Right lobe of liver (tissue), 6 donors: ENCODE measurements at regions not wholly inside any gene's neighbourhood (a gene's known extent, or its start where the extent isn't known, plus 50 kb on each side); places are given as distances from the start of the nearest gene placed in this dataset.

ENCODE experiments used
- ATAC-seq, 4 donors: fragments of 200-7000 bp; cut with Tn5 transposase; one replicate each; pipeline ENCODE4 v1.9.1; 2020; ENCODE audit warnings: mild to moderate bottlenecking in 4 of 4, moderate library complexity in 4 of 4
- DNase-seq, 3 donors: peaks; one replicate each; pipeline ENCODE4 v3.0.0-alpha.2; 2020
- H3K27ac ChIP-seq, 3 donors: fragments of 200-600 bp; one replicate each; pipeline ENCODE4 v1.8.0; 2022
- H3K27me3 ChIP-seq, 2 donors: fragments of 200-600 bp; one replicate each; pipeline ENCODE4 v1.8.0; 2022
- H3K36me3 ChIP-seq, 4 donors: fragments of 200-600 bp; sonication (generic) in 1 of 4; one replicate each; pipeline versions ENCODE4 v1.5.1 to v1.8.0; 2017 to 2022; ENCODE audit warnings: control low read depth in 1 of 4
- H3K4me1 ChIP-seq, 4 donors: fragments of 200-600 bp; sonication (generic) in 1 of 4; one replicate each; pipeline versions ENCODE4 v1.5.1 to v1.8.0; 2017 to 2022; ENCODE audit warnings: control low read depth in 1 of 4
- H3K4me3 ChIP-seq, 3 donors: fragments of 200-600 bp; one replicate each; pipeline ENCODE4 v1.8.0; 2022
- H3K9me3 ChIP-seq, 4 donors: fragments of 200-600 bp; sonication (generic) in 1 of 4; one replicate each; pipeline versions ENCODE4 v1.5.1 to v1.8.0; 2017 to 2022; ENCODE audit warnings: control low read depth in 1 of 4
- CTCF ChIP-seq, 4 donors: fragments of 200-600 bp in 3 of 4; fragments of 450-650 bp in 1 of 4; IDR thresholded peaks; one replicate each; pipeline versions ENCODE4 v1.5.1 to v1.8.0; 2016 to 2022; ENCODE audit warnings: antibody characterized with exemption in 4 of 4, mild to moderate bottlenecking in 2 of 4
- POLR2A ChIP-seq: fragments of 450-650 bp; IDR thresholded peaks from one replicate; pipeline ENCODE4 v1.6.1; 2017; ENCODE audit warnings: antibody characterized with exemption, mild to moderate bottlenecking
- WGBS: methylation state at CpG from one replicate; pipeline ENCODE4 v1.1.6; 2018; ENCODE audit warnings: low coverage, low lambda C conversion rate; ENCODE audit not compliant: insufficient coverage; ENCODE audit errors: missing lambda C conversion rate; 5-methylcytosine and 5-hydroxymethylcytosine counted together
- intact Hi-C, 2 donors: fragments of 100-400 bp; cut with DNase I; formaldehyde crosslinking; loops; one replicate each; pipeline versions ENCODE4 v1.11.2 to v1.14.1; 2022
- donor health status: DM: no; HTN: yes; CAD: no.
- donor health status: DM: no; HTN: no; CAD: no.
- donor health status: DM: no; HTN: no; CAD: no.
- donor health status: DM: no; HTN: yes; CAD: no.
- donor health status: DM: no; HTN: yes; CAD: no.

GRCh38 chr11:115963156-115963555, 458.9 kb upstream of the CADM1 start:
- H3K4me1 ChIP-seq, result peaks cover 0 to 11% (median 0%) of the 10 kb centered on the region in 4 donors
- H3K27ac ChIP-seq, result no peak overlapping the region
- WGBS, result 53% methylated on average over 6 of the region's 6 CpGs
- TF ChIP-seq POLR2A (no peak), CTCF (IDR thresholded peaks at IDR 0.05) (no peak)
- H3K9me3 ChIP-seq, result no peaks in the 10 kb centered on the region
- ATAC-seq (no peak), DNase-seq (no peak)
- intact Hi-C loops, result no loop called here
- no peak overlapping the region for H3K4me3 ChIP-seq
- no peaks in the 10 kb centered on the region for H3K27me3 ChIP-seq
- no peaks in the 10 kb centered on the region for H3K36me3 ChIP-seq

GRCh38 chr11:115961159-115962003, 457.2 kb upstream of the CADM1 start:
- no peak for DNase-seq
- 54% methylated on average over 6 of the region's 11 CpGs for WGBS
- Histone ChIP-seq H3K9me3 (no peaks in the 10 kb centered on the region), H3K36me3 (no peaks in the 10 kb centered on the region), H3K27ac (no peak overlapping the region), H3K27me3 (no peaks in the 10 kb centered on the region), H3K4me1 (peaks cover 0 to 11% (median 0%) of the 10 kb centered on the region in 4 donors), H3K4me3 (no peak overlapping the region)
- intact Hi-C loops, result no loop called here
- TF ChIP-seq CTCF (IDR thresholded peaks at IDR 0.05) (no peak), POLR2A (no peak)
- no peak for ATAC-seq

- H3K4me1 ChIP-seq, result peaks cover 0 to 7% (median 0%) of the 10 kb centered on the region in 4 donors
- 19% methylated on average over 7 of the region's 23 CpGs for WGBS
- DNase-seq (no peak), ATAC-seq (no peak)
- no peak overlapping the region for H3K4me3 ChIP-seq
- no peaks in the 10 kb centered on the region for H3K9me3 ChIP-seq
- intact Hi-C loops, result no loop called here
- no peaks in the 10 kb centered on the region for H3K27me3 ChIP-seq
- TF ChIP-seq POLR2A (no peak), CTCF (IDR thresholded peaks at IDR 0.05) (no peak)
- no peaks in the 10 kb centered on the region for H3K36me3 ChIP-seq
- H3K27ac ChIP-seq, result no peak overlapping the region
Observed at GRCh38 chr11:115959081-115959486, 454.9 kb upstream of the CADM1 start.

- 66% methylated on average over 5 of the region's 20 CpGs for WGBS
Observed at GRCh38 chr11:115958089-115959000, 454.1 kb upstream of the CADM1 start.

More at GRCh38 chr11:115958089-115959000, 454.1 kb upstream of the CADM1 start:
- intact Hi-C loops, result no loop called here
- Histone ChIP-seq H3K36me3 (no peaks in the 10 kb centered on the region), H3K27me3 (no peaks in the 10 kb centered on the region), H3K4me1 (no peaks in the 10 kb centered on the region), H3K9me3 (no peaks in the 10 kb centered on the region), H3K27ac (no peak overlapping the region), H3K4me3 (no peak overlapping the region)
- ATAC-seq, result no peak
- TF ChIP-seq CTCF (IDR thresholded peaks at IDR 0.05), result no peak
- TF ChIP-seq POLR2A, result no peak
- DNase-seq, result no peak
